Activated naive CD8-positive, alpha-beta T cell treated with anti-CD3 and anti-CD28 coated beads for 36 hours (primary cell): ENCODE measurements at regions not wholly inside any gene's neighbourhood (a gene's known extent, or its start where the extent isn't known, plus 50 kb on each side); places are given as distances from the start of the nearest gene placed in this dataset.
"Not testable (repeated sequence)": the region's sequence is repeated elsewhere in the genome, so short reads cannot be mapped to it uniquely, and the experiment has no call there.

ENCODE experiments used
- DNase-seq: peaks from one replicate; pipeline ENCODE4 v3.0.0; 2021
- H3K27ac Mint-ChIP-seq: one replicate; pipeline ENCODE4 v1.8.0; 2022; ENCODE audit warnings: mild to moderate bottlenecking, moderate library complexity, mixed read lengths
- H3K27me3 Mint-ChIP-seq: one replicate; pipeline ENCODE4 v1.8.0; 2022; ENCODE audit warnings: mild to moderate bottlenecking, mixed read lengths
- H3K36me3 Mint-ChIP-seq: one replicate; pipeline ENCODE4 v1.8.0; 2021; ENCODE audit warnings: mild to moderate bottlenecking, mixed read lengths
- H3K4me1 Mint-ChIP-seq: one replicate; pipeline ENCODE4 v1.8.0; 2021; ENCODE audit warnings: mixed read lengths
- H3K4me3 Mint-ChIP-seq: one replicate; pipeline ENCODE4 v1.8.0; 2022; ENCODE audit warnings: mild to moderate bottlenecking, moderate library complexity, mixed read lengths
- H3K9me3 Mint-ChIP-seq: one replicate; pipeline ENCODE4 v1.8.0; 2022; ENCODE audit warnings: mixed read lengths

DNA sequence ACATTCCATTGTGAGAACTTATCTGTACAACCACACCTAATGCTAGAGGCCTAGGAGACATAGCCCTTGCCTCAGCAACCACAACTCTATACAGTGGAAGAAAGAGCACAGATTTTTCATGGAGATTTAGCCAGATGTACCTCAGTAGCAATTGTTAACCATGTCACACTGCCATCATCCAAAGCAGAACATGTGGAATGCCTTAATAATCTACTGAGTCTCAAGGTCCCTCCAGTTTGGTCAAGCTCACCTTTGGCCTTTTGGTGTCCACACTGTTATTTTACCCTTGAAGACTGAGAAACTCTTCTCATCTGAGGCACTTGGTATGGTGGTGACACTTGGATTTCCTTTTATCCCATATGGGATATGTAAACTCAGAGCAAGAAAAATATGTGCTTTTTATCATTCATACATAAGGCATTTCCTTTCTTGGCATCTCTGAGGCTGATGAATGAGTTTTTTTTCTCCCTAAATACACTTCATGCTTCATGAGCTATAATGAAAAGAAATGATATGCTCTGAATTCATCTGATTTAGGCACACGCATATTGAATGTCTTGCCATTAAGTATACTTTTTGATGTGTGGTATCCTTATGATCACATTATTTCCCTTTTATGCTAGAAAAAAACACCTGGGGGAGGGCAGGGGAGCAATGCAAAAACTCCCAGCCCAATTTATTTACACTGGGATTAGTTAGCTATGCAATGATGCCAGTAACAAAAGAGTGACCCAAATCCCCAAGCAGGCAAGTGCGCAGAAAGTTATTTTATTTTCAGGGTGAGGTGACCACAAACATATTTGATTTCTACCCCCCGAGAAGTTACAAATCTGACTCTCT, 63.3 kb upstream of the ME3 start:
- DNase-seq: no peak
- no peaks in the 10 kb centered on the region for H3K4me1 Mint-ChIP-seq

DNA sequence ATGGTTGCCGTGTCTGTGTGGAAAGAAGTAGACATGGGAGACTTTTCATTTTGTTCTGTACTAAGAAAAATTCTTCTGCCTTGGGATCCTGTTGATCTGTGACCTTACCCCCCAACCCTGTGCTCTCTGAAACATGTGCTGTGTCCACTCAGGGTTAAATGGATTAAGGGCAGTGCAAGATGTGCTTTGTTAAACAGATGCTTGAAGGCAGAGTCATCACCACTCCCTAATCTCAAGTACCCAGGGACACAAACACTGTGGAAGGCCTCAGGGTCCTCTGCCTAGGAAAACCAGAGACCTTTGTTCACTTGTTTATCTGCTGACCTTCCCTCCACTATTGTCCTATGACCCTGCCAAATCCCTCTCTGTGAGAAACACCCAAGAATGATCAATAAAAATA, 60.3 kb upstream of the ME3 start:
- not testable (repeated sequence) for H3K4me1 Mint-ChIP-seq, H3K27ac Mint-ChIP-seq, DNase-seq, H3K27me3 Mint-ChIP-seq, H3K36me3 Mint-ChIP-seq, H3K9me3 Mint-ChIP-seq, H3K4me3 Mint-ChIP-seq

More for the DNA sequence above, 63.3 kb upstream of the ME3 start:
- no peaks in the 10 kb centered on the region for H3K27me3 Mint-ChIP-seq
- H3K36me3 Mint-ChIP-seq: no peaks in the 10 kb centered on the region
- H3K9me3 Mint-ChIP-seq: no peaks in the 10 kb centered on the region
- H3K27ac Mint-ChIP-seq: no peak overlapping the region
- H3K4me3 Mint-ChIP-seq: no peak overlapping the region

DNA sequence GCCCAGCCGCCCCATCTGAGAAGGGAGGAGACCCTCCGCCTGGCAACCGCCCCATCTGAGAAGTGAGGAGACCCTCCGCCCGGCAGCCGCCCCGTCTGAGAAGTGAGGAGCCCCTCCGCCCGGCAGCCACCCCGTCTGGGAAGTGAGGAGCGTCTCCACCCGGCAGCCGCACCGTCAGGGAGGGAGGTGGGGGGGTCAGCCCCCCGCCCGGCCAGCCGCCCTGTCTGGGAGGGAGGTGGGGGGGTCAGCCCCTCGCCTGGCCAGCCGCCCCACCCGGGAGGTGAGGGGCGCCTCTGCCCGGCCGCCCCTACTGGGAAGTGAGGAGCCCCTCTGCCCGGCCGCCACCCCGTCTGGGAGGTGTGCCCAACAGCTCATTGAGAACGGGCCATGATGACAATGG, 59.9 kb upstream of the ME3 start:
- not testable (repeated sequence) for H3K4me1 Mint-ChIP-seq, DNase-seq, H3K36me3 Mint-ChIP-seq, H3K4me3 Mint-ChIP-seq, H3K9me3 Mint-ChIP-seq, H3K27ac Mint-ChIP-seq, H3K27me3 Mint-ChIP-seq

DNA sequence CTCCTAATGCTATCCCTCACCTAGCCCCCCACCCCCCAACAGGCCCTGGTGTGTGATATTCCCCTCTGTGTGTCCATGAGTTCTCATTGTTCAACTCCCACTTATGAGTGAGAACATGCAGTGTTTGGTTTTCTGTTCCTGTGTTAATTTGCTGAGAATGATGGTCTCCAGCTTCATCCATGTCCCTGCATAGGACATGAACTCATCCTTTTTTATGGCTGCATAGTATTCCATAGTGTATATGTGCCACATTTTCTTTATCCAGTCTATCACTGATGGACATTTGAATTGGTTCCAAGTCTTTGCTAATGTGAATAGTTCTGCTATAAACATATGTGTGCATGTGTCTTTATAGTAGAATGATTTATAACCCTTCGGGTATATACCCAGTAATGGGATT, 57.2 kb upstream of the ME3 start:
- H3K27me3 Mint-ChIP-seq: peaks cover 10% of the 10 kb centered on the region
- H3K9me3 Mint-ChIP-seq, H3K36me3 Mint-ChIP-seq, H3K4me1 Mint-ChIP-seq, DNase-seq, H3K4me3 Mint-ChIP-seq, H3K27ac Mint-ChIP-seq: not testable (repeated sequence)

DNA sequence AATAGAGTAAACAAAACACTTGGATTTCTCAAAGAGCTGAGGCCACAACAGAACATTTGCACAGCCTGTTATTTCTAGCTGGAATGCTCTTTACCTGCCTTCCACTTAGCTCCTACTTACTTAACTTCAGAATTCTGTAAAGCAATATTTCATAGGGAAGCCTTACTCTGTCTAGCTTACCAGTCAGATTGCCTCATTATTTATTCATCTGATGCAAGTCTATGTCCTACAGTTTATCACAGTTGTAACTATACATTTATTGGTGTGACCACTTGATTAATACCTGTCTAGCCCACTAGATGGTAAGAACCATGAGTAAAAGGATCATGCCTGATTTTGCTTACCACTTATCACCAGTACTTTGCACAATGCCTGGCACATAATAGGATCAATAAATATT, 56.1 kb upstream of the ME3 start:
- H3K4me3 Mint-ChIP-seq: no peak overlapping the region
- no peak for DNase-seq
- peaks cover 4% of the 10 kb centered on the region for H3K9me3 Mint-ChIP-seq
- H3K36me3 Mint-ChIP-seq: no peaks in the 10 kb centered on the region
- H3K4me1 Mint-ChIP-seq: no peaks in the 10 kb centered on the region
- H3K27ac Mint-ChIP-seq: no peak overlapping the region
- H3K27me3 Mint-ChIP-seq: peaks cover 10% of the 10 kb centered on the region

DNA sequence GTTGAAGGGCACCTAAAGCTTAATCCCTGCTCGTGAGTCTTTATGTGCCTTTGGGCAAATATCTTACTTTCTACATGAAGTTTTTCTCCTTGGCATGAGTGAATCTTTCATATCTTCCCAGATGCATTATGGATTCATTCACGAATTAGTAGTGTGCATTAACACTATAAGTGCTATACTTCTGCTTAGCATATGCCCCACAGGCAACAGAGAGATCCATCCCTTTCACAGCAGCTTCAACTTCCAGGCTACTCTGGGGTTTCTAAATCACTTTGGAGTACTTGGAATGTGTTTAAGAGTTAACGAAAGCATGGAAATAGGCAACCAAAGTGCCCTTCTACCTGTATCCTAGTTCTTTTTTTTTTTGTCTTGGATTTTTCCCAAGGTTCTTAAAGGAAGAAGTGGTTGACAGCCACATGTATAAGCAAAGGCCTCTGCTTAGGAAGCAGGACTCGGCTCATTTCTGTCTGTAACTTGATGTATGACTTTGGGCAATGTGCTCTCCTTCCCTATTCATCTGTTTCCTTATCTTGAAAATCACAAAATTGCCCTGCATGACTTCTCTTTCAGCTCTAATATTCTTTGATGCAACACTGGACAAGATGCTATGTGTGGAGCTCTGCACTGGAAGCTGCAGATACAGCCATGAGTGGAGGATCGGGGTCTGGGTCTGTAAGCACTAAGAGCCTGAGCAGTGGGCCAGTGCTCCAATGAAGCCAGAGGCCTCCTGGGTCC, 54.5 kb upstream of the ME3 start:
- no peak for DNase-seq
- H3K4me1 Mint-ChIP-seq: no peaks in the 10 kb centered on the region
- H3K9me3 Mint-ChIP-seq: peaks cover 10% of the 10 kb centered on the region
- H3K27ac Mint-ChIP-seq: no peak overlapping the region
- H3K36me3 Mint-ChIP-seq: no peaks in the 10 kb centered on the region
- no peak overlapping the region for H3K4me3 Mint-ChIP-seq
- peaks cover 10% of the 10 kb centered on the region for H3K27me3 Mint-ChIP-seq

DNA sequence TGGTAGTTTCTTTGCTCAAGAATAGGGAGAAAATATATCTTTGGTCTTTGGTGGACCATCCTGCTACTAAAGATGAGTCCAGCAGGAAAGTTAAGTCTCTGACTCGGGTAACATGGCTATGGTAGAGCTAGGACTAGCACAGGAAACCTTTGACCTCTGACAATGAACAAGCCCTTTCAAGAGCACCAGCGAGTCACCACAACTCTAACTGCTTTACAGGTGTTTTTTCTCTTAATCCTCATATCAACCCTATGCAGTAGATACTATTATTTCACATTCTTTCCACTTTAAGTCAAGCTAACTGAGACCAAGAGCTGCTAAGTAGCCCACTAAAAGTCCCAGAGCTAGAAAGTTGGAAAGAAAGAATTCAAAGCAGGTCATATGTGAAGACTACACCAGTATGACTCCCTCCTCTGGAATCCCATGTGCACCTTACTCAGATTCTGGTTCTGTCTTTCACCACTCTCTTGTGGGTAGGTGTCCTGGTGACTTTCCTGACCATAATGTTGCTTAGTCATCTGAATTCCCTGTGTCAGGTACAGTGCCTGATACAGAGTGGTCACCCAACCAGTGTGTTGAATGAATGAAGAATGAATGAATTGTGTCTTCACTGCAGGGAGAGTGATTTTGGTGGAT, 53.8 kb upstream of the ME3 start:
- H3K9me3 Mint-ChIP-seq: peaks cover 15% of the 10 kb centered on the region
- no peak overlapping the region for H3K4me3 Mint-ChIP-seq
- H3K36me3 Mint-ChIP-seq: no peaks in the 10 kb centered on the region
- no peak overlapping the region for H3K27ac Mint-ChIP-seq
- DNase-seq: no peak
- H3K4me1 Mint-ChIP-seq: no peaks in the 10 kb centered on the region
- peaks cover 17% of the 10 kb centered on the region for H3K27me3 Mint-ChIP-seq

DNA sequence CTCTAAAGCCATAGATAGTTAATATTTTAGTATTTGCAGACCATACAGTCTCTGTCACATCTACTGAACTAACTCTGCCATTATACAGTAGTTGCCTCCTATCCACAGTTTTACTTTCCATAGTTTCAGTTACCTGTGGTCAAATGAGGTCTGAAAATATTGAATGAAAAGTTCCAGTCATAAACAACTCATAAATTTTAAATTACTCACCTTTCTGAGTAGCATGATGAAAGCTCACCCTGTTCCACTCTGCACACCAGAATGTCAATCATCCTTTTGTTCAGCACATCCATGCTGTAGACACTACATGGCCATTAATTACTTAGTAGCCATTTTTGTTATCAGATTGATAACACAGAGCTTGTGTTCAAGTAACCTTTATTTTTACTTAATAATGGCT, 51.7 kb upstream of the ME3 start:
- Mint-ChIP-seq H3K27ac (no peak overlapping the region), H3K36me3 (no peaks in the 10 kb centered on the region), H3K27me3 (peaks cover 21% of the 10 kb centered on the region), H3K9me3 (peaks cover 13% of the 10 kb centered on the region), H3K4me1 (no peaks in the 10 kb centered on the region), H3K4me3 (no peak overlapping the region)
- no peak for DNase-seq

DNA sequence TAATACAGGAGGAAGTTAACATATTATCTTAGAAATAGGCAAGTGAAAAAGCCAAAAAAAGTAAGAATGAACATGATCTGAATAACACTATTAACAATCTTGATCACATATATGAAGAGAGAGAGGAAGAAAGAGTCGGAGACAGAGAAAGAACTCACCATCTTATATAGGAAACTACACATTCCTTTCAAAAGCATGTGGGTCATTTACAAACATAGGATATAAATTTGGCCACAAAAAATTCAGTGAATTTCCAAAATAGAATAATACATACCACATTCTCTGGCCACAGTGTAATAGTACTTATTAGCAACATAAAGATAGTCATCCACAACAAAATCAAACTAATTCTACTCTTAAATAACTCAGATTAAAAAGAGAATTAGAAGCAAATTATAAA, 50.9 kb upstream of the ME3 start:
- Mint-ChIP-seq H3K4me1 (no peaks in the 10 kb centered on the region), H3K27me3 (peaks cover 25% of the 10 kb centered on the region), H3K27ac (no peak overlapping the region), H3K36me3 (no peaks in the 10 kb centered on the region), H3K9me3 (peaks cover 13% of the 10 kb centered on the region), H3K4me3 (no peak overlapping the region)
- DNase-seq: no peak

DNA sequence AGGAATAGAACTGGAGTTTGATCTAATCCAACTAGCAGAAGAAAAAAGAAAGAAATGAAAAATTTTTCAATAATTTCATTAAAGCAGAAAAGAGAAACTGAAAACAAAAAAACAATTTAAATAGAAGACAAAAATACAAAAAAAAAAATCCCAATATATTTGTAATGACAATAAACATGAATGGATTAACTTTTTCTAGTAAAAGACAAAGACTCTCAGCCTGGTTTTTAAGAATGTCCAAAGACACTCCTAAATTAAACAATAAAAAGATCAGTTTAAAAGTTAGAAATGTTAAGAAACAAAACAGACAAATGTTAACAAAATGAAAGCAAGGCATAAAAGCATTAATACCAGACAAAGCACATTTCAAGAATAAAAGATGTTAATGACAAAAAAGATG, 50.3 kb upstream of the ME3 start:
- no peak for DNase-seq
- Mint-ChIP-seq H3K4me1 (no peaks in the 10 kb centered on the region), H3K27ac (no peak overlapping the region), H3K27me3 (peaks cover 25% of the 10 kb centered on the region), H3K9me3 (peaks cover 13% of the 10 kb centered on the region), H3K4me3 (no peak overlapping the region), H3K36me3 (no peaks in the 10 kb centered on the region)
